HAP-1 (cell line): ENCODE measurements at regions not wholly inside any gene's neighbourhood (a gene's known extent, or its start where the extent isn't known, plus 50 kb on each side); places are given as distances from the start of the nearest gene placed in this dataset.
A peak's percentile ranks its signal among the peaks of the same experiment; 100 is the strongest.

Experiments
- DNase-seq, 2 experiments: peaks; one replicate each; pipeline ENCODE4 v3.0.0-alpha.2; 2016 to 2020; ENCODE audit warnings: low spot score in 2 of 2
- H3K27me3 ChIP-seq: fragments of 250-450 bp; sonication (Bioruptor Pico); 2 replicates; pipeline ENCODE4 v1.5.1; 2020; ENCODE audit warnings: low read depth, mild to moderate bottlenecking, moderate library complexity
- H3K36me3 ChIP-seq: fragments of 250-450 bp; sonication (Bioruptor Pico); replicated peaks from 2 replicates; pipeline ENCODE4 v1.5.1; 2020; ENCODE audit warnings: mild to moderate bottlenecking
- H3K4me1 ChIP-seq: fragments of 250-450 bp; sonication (Bioruptor Pico); 2 replicates; pipeline ENCODE4 v1.5.1; 2020; ENCODE audit warnings: mild to moderate bottlenecking
- H3K4me3 ChIP-seq: fragments of 250-450 bp; sonication (Bioruptor Pico); 2 replicates; pipeline ENCODE4 v1.5.1; 2020; ENCODE audit warnings: mild to moderate bottlenecking, moderate library complexity
- H3K9me3 ChIP-seq: fragments of 250-450 bp; sonication (Bioruptor Pico); 2 replicates; pipeline ENCODE4 v1.5.1; 2020; ENCODE audit warnings: mild to moderate bottlenecking, moderate library complexity
- in situ Hi-C: fragments of 300-500 bp; cut with MboI; formaldehyde crosslinking; loops from 3 replicates; pipeline ENCODE4 v1.14.3; 2020; ENCODE audit warnings: low sequenced_read_pairs, inconsistent platforms, mixed read lengths

GRCh38 chr7:142607351-142607750 lies 141.9 kb upstream of the PRSS1 start:
- no peak for DNase-seq

GRCh38 chr7:142606081-142606480 lies 143.2 kb upstream of the PRSS1 start:
- no peaks in the 10 kb centered on the region for H3K36me3 ChIP-seq

More at GRCh38 chr7:142607351-142607750, 141.9 kb upstream of the PRSS1 start:
- no peaks in the 10 kb centered on the region for H3K4me1 ChIP-seq
- peaks cover 7% of the 10 kb centered on the region for H3K27me3 ChIP-seq
- in situ Hi-C loops = loop anchor here (25.0 kb wide), 1 partner anchor 605 kb away; the partner anchor contains the start of gene TAS2R40
- no peaks in the 10 kb centered on the region for H3K36me3 ChIP-seq
- no peak overlapping the region for H3K4me3 ChIP-seq
- H3K9me3 ChIP-seq = no peaks in the 10 kb centered on the region

GRCh38 chr7:142604671-142605070 lies 144.6 kb upstream of the PRSS1 start:
- no peak overlapping the region for H3K4me3 ChIP-seq
- H3K36me3 ChIP-seq = no peaks in the 10 kb centered on the region
- in situ Hi-C loops = loop anchor here (25.0 kb wide), 1 partner anchor 608 kb away; the partner anchor contains the start of gene TAS2R40
- no peaks in the 10 kb centered on the region for H3K4me1 ChIP-seq
- no peaks in the 10 kb centered on the region for H3K9me3 ChIP-seq
- H3K27me3 ChIP-seq = peaks cover 11% of the 10 kb centered on the region
- DNase-seq = no peak

More at GRCh38 chr7:142606081-142606480, 143.2 kb upstream of the PRSS1 start:
- Histone ChIP-seq H3K4me1 (no peaks in the 10 kb centered on the region), H3K27me3 (peaks cover 7% of the 10 kb centered on the region), H3K4me3 (no peak overlapping the region), H3K9me3 (no peaks in the 10 kb centered on the region)
- in situ Hi-C loops = loop anchor here (25.0 kb wide), 1 partner anchor 606 kb away; the partner anchor contains the start of gene TAS2R40
- DNase-seq = no peak

- H3K4me3 ChIP-seq = no peak overlapping the region
Observed at GRCh38 chr7:142603870-142604448, 145.3 kb upstream of the PRSS1 start.

GRCh38 chr7:142602756-142603155 lies 146.5 kb upstream of the PRSS1 start:
- Histone ChIP-seq H3K27me3 (peaks cover 8% of the 10 kb centered on the region), H3K36me3 (no peaks in the 10 kb centered on the region), H3K4me3 (no peak overlapping the region), H3K4me1 (no peaks in the 10 kb centered on the region), H3K9me3 (no peaks in the 10 kb centered on the region)
- in situ Hi-C loops = loop anchor here (25.0 kb wide), 1 partner anchor 610 kb away; the partner anchor contains the start of gene TAS2R40
- DNase-seq = no peak

More at GRCh38 chr7:142603870-142604448, 145.3 kb upstream of the PRSS1 start:
- Histone ChIP-seq H3K36me3 (no peaks in the 10 kb centered on the region), H3K4me1 (no peaks in the 10 kb centered on the region), H3K9me3 (no peaks in the 10 kb centered on the region), H3K27me3 (peaks cover 11% of the 10 kb centered on the region)
- in situ Hi-C loops = loop anchor here (25.0 kb wide), 1 partner anchor 608 kb away; the partner anchor contains the start of gene TAS2R40
- DNase-seq = peak; percentile 44 to 72

- Histone ChIP-seq H3K4me3 (no peak overlapping the region), H3K36me3 (no peaks in the 10 kb centered on the region), H3K27me3 (peaks cover 8% of the 10 kb centered on the region), H3K9me3 (no peaks in the 10 kb centered on the region), H3K4me1 (no peaks in the 10 kb centered on the region)
- DNase-seq = no peak
- in situ Hi-C loops = loop anchor here (25.0 kb wide), 1 partner anchor 610 kb away; the partner anchor contains the start of gene TAS2R40
Observed at GRCh38 chr7:142602183-142602582, 147.1 kb upstream of the PRSS1 start.

GRCh38 chr7:142598297-142598696 lies 151.0 kb upstream of the PRSS1 start:
- Histone ChIP-seq H3K9me3 (no peaks in the 10 kb centered on the region), H3K27me3 (peaks cover 8% of the 10 kb centered on the region), H3K36me3 (no peaks in the 10 kb centered on the region), H3K4me1 (no peaks in the 10 kb centered on the region), H3K4me3 (no peak overlapping the region)
- no peak for DNase-seq
- in situ Hi-C loops = no loop called here

GRCh38 chr7:142597547-142597946 lies 151.7 kb upstream of the PRSS1 start:
- in situ Hi-C loops = no loop called here
- H3K27me3 ChIP-seq = peaks cover 8% of the 10 kb centered on the region

GRCh38 chr7:142595816-142596516 lies 153.3 kb upstream of the PRSS1 start:
- peaks cover 8% of the 10 kb centered on the region for H3K27me3 ChIP-seq
- in situ Hi-C loops = no loop called here
- no peak overlapping the region for H3K4me3 ChIP-seq
- no peaks in the 10 kb centered on the region for H3K36me3 ChIP-seq
- DNase-seq = no peak
- no peaks in the 10 kb centered on the region for H3K4me1 ChIP-seq
- no peaks in the 10 kb centered on the region for H3K9me3 ChIP-seq

More at GRCh38 chr7:142597547-142597946, 151.7 kb upstream of the PRSS1 start:
- DNase-seq = no peak
- H3K4me1 ChIP-seq = no peaks in the 10 kb centered on the region
- H3K4me3 ChIP-seq = no peak overlapping the region
- no peaks in the 10 kb centered on the region for H3K36me3 ChIP-seq
- no peaks in the 10 kb centered on the region for H3K9me3 ChIP-seq

GRCh38 chr7:142594078-142594477 lies 155.2 kb upstream of the PRSS1 start:
- no peak for DNase-seq
- Histone ChIP-seq H3K4me3 (no peak overlapping the region), H3K36me3 (no peaks in the 10 kb centered on the region), H3K9me3 (no peaks in the 10 kb centered on the region), H3K4me1 (no peaks in the 10 kb centered on the region), H3K27me3 (peaks cover 4% of the 10 kb centered on the region; the same call in 1 of the 2 replicates)
- in situ Hi-C loops = no loop called here

GRCh38 chr7:142593106-142593505 lies 156.2 kb upstream of the PRSS1 start:
- H3K27me3 ChIP-seq = peaks cover 4% of the 10 kb centered on the region; the same call in 1 of the 2 replicates
- H3K4me1 ChIP-seq = no peaks in the 10 kb centered on the region
- no peaks in the 10 kb centered on the region for H3K36me3 ChIP-seq
- DNase-seq = no peak
- in situ Hi-C loops = no loop called here
- no peak overlapping the region for H3K4me3 ChIP-seq
- no peaks in the 10 kb centered on the region for H3K9me3 ChIP-seq

GRCh38 chr7:142592664-142593063 lies 156.6 kb upstream of the PRSS1 start:
- no peaks in the 10 kb centered on the region for H3K9me3 ChIP-seq
- in situ Hi-C loops = no loop called here
- no peak for DNase-seq
- peaks cover 4% of the 10 kb centered on the region; the same call in 1 of the 2 replicates for H3K27me3 ChIP-seq
- H3K4me1 ChIP-seq = no peaks in the 10 kb centered on the region
- no peak overlapping the region for H3K4me3 ChIP-seq
- no peaks in the 10 kb centered on the region for H3K36me3 ChIP-seq

- DNase-seq = no peak
- Histone ChIP-seq H3K27me3 (peaks cover 4% of the 10 kb centered on the region; the same call in 1 of the 2 replicates), H3K9me3 (no peaks in the 10 kb centered on the region), H3K36me3 (no peaks in the 10 kb centered on the region), H3K4me3 (no peak overlapping the region), H3K4me1 (no peaks in the 10 kb centered on the region)
- in situ Hi-C loops = no loop called here
Observed at GRCh38 chr7:142592231-142592630, 157.0 kb upstream of the PRSS1 start.
